Natural killer cell (primary cell): ENCODE measurements at regions not wholly inside any gene's neighbourhood (a gene's known extent, or its start where the extent isn't known, plus 50 kb on each side); places are given as distances from the start of the nearest gene placed in this dataset.

Source experiments
- ATAC-seq, 3 donors: fragments of 150-1000 bp in 2 of 3; fragments of 200-7000 bp in 1 of 3; cut with Tn5 transposase; 1 replicate in 1 of 3; 2 replicates in 2 of 3; pipeline ENCODE4 v1.10.0; 2021; ENCODE audit warnings: mild to moderate bottlenecking in 2 of 3, moderate library complexity in 2 of 3
- DNase-seq, 2 donors: peaks; one replicate each; pipeline versions ENCODE4 v3.0.0 to v3.0.0-alpha.2; 2013 to 2021; ENCODE audit warnings: mixed read lengths in 1 of 2
- H3K27ac ChIP-seq: one replicate; pipeline ENCODE4 v1.5.1; 2013; ENCODE audit warnings: mild to moderate bottlenecking, low read length
- H3K27me3 ChIP-seq: one replicate; pipeline ENCODE4 v1.6.1; 2013; ENCODE audit warnings: low read length; ENCODE audit not compliant: control insufficient read depth, insufficient read depth
- H3K36me3 ChIP-seq: one replicate; pipeline ENCODE4 v1.6.1; 2013; ENCODE audit warnings: low read length; ENCODE audit not compliant: control insufficient read depth, insufficient read depth
- H3K4me1 ChIP-seq: one replicate; pipeline ENCODE4 v1.6.1; 2013; ENCODE audit warnings: low read length; ENCODE audit not compliant: control insufficient read depth, insufficient read depth
- H3K4me3 ChIP-seq: one replicate; pipeline ENCODE4 v1.5.1; 2013; ENCODE audit warnings: low read length
- H3K9me3 ChIP-seq: one replicate; pipeline ENCODE4 v1.6.1; 2013; ENCODE audit warnings: low read length; ENCODE audit not compliant: control insufficient read depth, insufficient read depth
- H3K27ac Mint-ChIP-seq, 2 donors: one replicate each; pipeline ENCODE4 v1.8.0; 2022; ENCODE audit warnings: mild to moderate bottlenecking in 2 of 2, mixed read lengths in 2 of 2, moderate library complexity in 1 of 2
- H3K27me3 Mint-ChIP-seq, 2 donors: one replicate each; pipeline ENCODE4 v1.8.0; 2022; ENCODE audit warnings: low read depth in 2 of 2, mixed read lengths in 2 of 2
- H3K36me3 Mint-ChIP-seq: one replicate; pipeline ENCODE4 v1.8.0; 2022; ENCODE audit warnings: mixed read lengths
- H3K4me1 Mint-ChIP-seq, 2 donors: one replicate each; pipeline ENCODE4 v1.8.0; 2022; ENCODE audit warnings: mixed read lengths in 2 of 2
- H3K4me3 Mint-ChIP-seq: one replicate; pipeline ENCODE4 v1.8.0; 2022; ENCODE audit warnings: mild to moderate bottlenecking, moderate library complexity, mixed read lengths
- H3K9me3 Mint-ChIP-seq, 2 donors: one replicate each; pipeline ENCODE4 v1.8.0; 2022; ENCODE audit warnings: mixed read lengths in 2 of 2
- WGBS: methylation state at CpG from one replicate; pipeline ENCODE4 v1.1.7; 2013; ENCODE audit warnings: missing lambda C conversion rate; ENCODE audit not compliant: insufficient coverage; 5-methylcytosine and 5-hydroxymethylcytosine counted together
- intact Hi-C: fragments of 100-400 bp; cut with micrococcal nuclease; formaldehyde crosslinking; loops from one replicate; pipeline ENCODE4 v1.14.2; 2022
- TF ChIP-seq, protein P1 (sequence below): fragments of 200-600 bp; IDR thresholded peaks from one replicate; pipeline ENCODE4 v1.8.0; 2022; ENCODE audit warnings: antibody characterized with exemption

GRCh38 chr1:106747791-106748190 lies 308.7 kb upstream of the PRMT6 start:
- DNase-seq, result no peak
- ATAC-seq, result no peak
- Histone ChIP-seq H3K9me3 (no peaks in the 10 kb centered on the region), H3K27me3 (no peaks in the 10 kb centered on the region), H3K36me3 (no peaks in the 10 kb centered on the region), H3K4me3 (no peak overlapping the region), H3K4me1 (no peaks in the 10 kb centered on the region), H3K27ac (no peak overlapping the region)
- H3K4me1 Mint-ChIP-seq, result no peaks in the 10 kb centered on the region
- peaks cover 11% of the 10 kb centered on the region for H3K36me3 Mint-ChIP-seq
- H3K9me3 Mint-ChIP-seq, result peaks cover 8 to 18% of the 10 kb centered on the region in 2 donors
- no peak overlapping the region for H3K4me3 Mint-ChIP-seq
- TF ChIP-seq, protein P1, sequence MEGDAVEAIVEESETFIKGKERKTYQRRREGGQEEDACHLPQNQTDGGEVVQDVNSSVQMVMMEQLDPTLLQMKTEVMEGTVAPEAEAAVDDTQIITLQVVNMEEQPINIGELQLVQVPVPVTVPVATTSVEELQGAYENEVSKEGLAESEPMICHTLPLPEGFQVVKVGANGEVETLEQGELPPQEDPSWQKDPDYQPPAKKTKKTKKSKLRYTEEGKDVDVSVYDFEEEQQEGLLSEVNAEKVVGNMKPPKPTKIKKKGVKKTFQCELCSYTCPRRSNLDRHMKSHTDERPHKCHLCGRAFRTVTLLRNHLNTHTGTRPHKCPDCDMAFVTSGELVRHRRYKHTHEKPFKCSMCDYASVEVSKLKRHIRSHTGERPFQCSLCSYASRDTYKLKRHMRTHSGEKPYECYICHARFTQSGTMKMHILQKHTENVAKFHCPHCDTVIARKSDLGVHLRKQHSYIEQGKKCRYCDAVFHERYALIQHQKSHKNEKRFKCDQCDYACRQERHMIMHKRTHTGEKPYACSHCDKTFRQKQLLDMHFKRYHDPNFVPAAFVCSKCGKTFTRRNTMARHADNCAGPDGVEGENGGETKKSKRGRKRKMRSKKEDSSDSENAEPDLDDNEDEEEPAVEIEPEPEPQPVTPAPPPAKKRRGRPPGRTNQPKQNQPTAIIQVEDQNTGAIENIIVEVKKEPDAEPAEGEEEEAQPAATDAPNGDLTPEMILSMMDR, result no peak
- WGBS, result 95% methylated on average over 14 of the region's 15 CpGs
- no peak overlapping the region for H3K27ac Mint-ChIP-seq
- no peaks in the 10 kb centered on the region for H3K27me3 Mint-ChIP-seq
- intact Hi-C loops, result no loop called here

- no CpG with 5 or more reads among the region's 2 CpGs for WGBS
- Histone ChIP-seq H3K4me1 (no peaks in the 10 kb centered on the region), H3K36me3 (no peaks in the 10 kb centered on the region), H3K4me3 (no peak overlapping the region), H3K27me3 (no peaks in the 10 kb centered on the region), H3K27ac (no peak overlapping the region), H3K9me3 (no peaks in the 10 kb centered on the region)
- DNase-seq (no peak), ATAC-seq (no peak)
- TF ChIP-seq, protein P1, result no peak
- Mint-ChIP-seq H3K9me3 (peaks cover 6 to 14% of the 10 kb centered on the region in 2 donors), H3K36me3 (peaks cover 11% of the 10 kb centered on the region), H3K4me1 (no peaks in the 10 kb centered on the region), H3K27me3 (no peaks in the 10 kb centered on the region), H3K27ac (no peak overlapping the region), H3K4me3 (no peak overlapping the region)
- intact Hi-C loops, result no loop called here
These were observed 307.9 kb upstream of the PRMT6 start for GRCh38 chr1:106748606-106749005.

GRCh38 chr1:106749491-106749890 lies 307.0 kb upstream of the PRMT6 start:
- DNase-seq, result no peak
- Histone ChIP-seq H3K36me3 (no peaks in the 10 kb centered on the region), H3K4me1 (no peaks in the 10 kb centered on the region), H3K27me3 (no peaks in the 10 kb centered on the region), H3K27ac (no peak overlapping the region), H3K9me3 (no peaks in the 10 kb centered on the region), H3K4me3 (no peak overlapping the region)
- intact Hi-C loops, result no loop called here
- WGBS, result no CpG with 5 or more reads among the region's 2 CpGs
- TF ChIP-seq, protein P1, result no peak
- peaks cover 6 to 9% of the 10 kb centered on the region in 2 donors for H3K9me3 Mint-ChIP-seq
- peaks cover 11% of the 10 kb centered on the region for H3K36me3 Mint-ChIP-seq
- H3K27me3 Mint-ChIP-seq, result no peaks in the 10 kb centered on the region
- H3K4me1 Mint-ChIP-seq, result no peaks in the 10 kb centered on the region
- H3K4me3 Mint-ChIP-seq, result no peak overlapping the region
- no peak overlapping the region for H3K27ac Mint-ChIP-seq
- no peak for ATAC-seq

GRCh38 chr1:106749906-106750305 lies 306.6 kb upstream of the PRMT6 start:
- H3K4me3 Mint-ChIP-seq, result no peak overlapping the region
- no peak for ATAC-seq
- H3K4me1 ChIP-seq, result no peaks in the 10 kb centered on the region
- intact Hi-C loops, result no loop called here
- H3K27me3 ChIP-seq, result no peaks in the 10 kb centered on the region
- H3K27me3 Mint-ChIP-seq, result no peaks in the 10 kb centered on the region
- H3K4me1 Mint-ChIP-seq, result no peaks in the 10 kb centered on the region
- TF ChIP-seq, protein P1, result no peak
- H3K27ac ChIP-seq, result no peak overlapping the region
- H3K36me3 Mint-ChIP-seq, result peaks cover 11% of the 10 kb centered on the region
- no peak for DNase-seq
- peaks cover 6 to 8% of the 10 kb centered on the region in 2 donors for H3K9me3 Mint-ChIP-seq
- no peak overlapping the region for H3K4me3 ChIP-seq
- H3K27ac Mint-ChIP-seq, result no peak overlapping the region
- no peaks in the 10 kb centered on the region for H3K9me3 ChIP-seq
- H3K36me3 ChIP-seq, result no peaks in the 10 kb centered on the region
- no CpG with 5 or more reads among the region's 1 CpG for WGBS
